ENCODE measurements at regions not wholly inside any gene's neighbourhood (a gene's known extent, or its start where the extent isn't known, plus 50 kb on each side); places are given as distances from the start of the nearest gene placed in this dataset.
"Not testable (repeated sequence)": the region's sequence is repeated elsewhere in the genome, so short reads cannot be mapped to it uniquely, and the experiment has no call there.

- no peak for DNase-seq
- in situ Hi-C loops (cut with HindIII; ENCODE audit: low pct_ligation_motif_present, low pct_unique_long_range_greater_than_20kb, low sequenced_read_pairs): no loop called here
Observed at GRCh38 chr5:98218838-98219237, 554.6 kb upstream of the RGMB start.

- no peak for DNase-seq
- in situ Hi-C loops (cut with HindIII; ENCODE audit: low pct_ligation_motif_present, low pct_unique_long_range_greater_than_20kb, low sequenced_read_pairs): no loop called here
Observed at GRCh38 chr5:98227489-98227888, 546.0 kb upstream of the RGMB start.

GRCh38 chr5:98231089-98231488 lies 542.4 kb upstream of the RGMB start:
- in situ Hi-C loops (cut with HindIII; ENCODE audit: low pct_ligation_motif_present, low pct_unique_long_range_greater_than_20kb, low sequenced_read_pairs): no loop called here
- DNase-seq: no peak

GRCh38 chr5:98237794-98238193 lies 535.7 kb upstream of the RGMB start:
- in situ Hi-C loops (cut with HindIII; ENCODE audit: low pct_ligation_motif_present, low pct_unique_long_range_greater_than_20kb, low sequenced_read_pairs): not testable (repeated sequence)

GRCh38 chr5:98243972-98244371 lies 529.5 kb upstream of the RGMB start:
- in situ Hi-C loops (cut with HindIII; ENCODE audit: low pct_ligation_motif_present, low pct_unique_long_range_greater_than_20kb, low sequenced_read_pairs): no loop called here
- DNase-seq: no peak

More at GRCh38 chr5:98237794-98238193, 535.7 kb upstream of the RGMB start:
- not testable (repeated sequence) for DNase-seq

- DNase-seq: no peak
- in situ Hi-C loops (cut with HindIII; ENCODE audit: low pct_ligation_motif_present, low pct_unique_long_range_greater_than_20kb, low sequenced_read_pairs): no loop called here
Observed at GRCh38 chr5:98248949-98249348, 524.5 kb upstream of the RGMB start.

GRCh38 chr5:98258939-98259338 lies 514.5 kb upstream of the RGMB start:
- in situ Hi-C loops (cut with HindIII; ENCODE audit: low pct_ligation_motif_present, low pct_unique_long_range_greater_than_20kb, low sequenced_read_pairs): no loop called here
- no peak for DNase-seq

- no peak for DNase-seq
- in situ Hi-C loops (cut with HindIII; ENCODE audit: low pct_ligation_motif_present, low pct_unique_long_range_greater_than_20kb, low sequenced_read_pairs): no loop called here
Observed at GRCh38 chr5:98259595-98259994, 513.9 kb upstream of the RGMB start.

- DNase-seq: no peak
Observed at GRCh38 chr5:98263084-98263483, 510.4 kb upstream of the RGMB start.

GRCh38 chr5:98268162-98268860 lies 505.2 kb upstream of the RGMB start:
- in situ Hi-C loops (cut with HindIII; ENCODE audit: low pct_ligation_motif_present, low pct_unique_long_range_greater_than_20kb, low sequenced_read_pairs): no loop called here
- no peak for DNase-seq

More at GRCh38 chr5:98263084-98263483, 510.4 kb upstream of the RGMB start:
- in situ Hi-C loops (cut with HindIII; ENCODE audit: low pct_ligation_motif_present, low pct_unique_long_range_greater_than_20kb, low sequenced_read_pairs): no loop called here

GRCh38 chr5:98275980-98276379 lies 497.5 kb upstream of the RGMB start:
- in situ Hi-C loops (cut with HindIII; ENCODE audit: low pct_ligation_motif_present, low pct_unique_long_range_greater_than_20kb, low sequenced_read_pairs): no loop called here
- no peak for DNase-seq

GRCh38 chr5:98282521-98282920 lies 490.9 kb upstream of the RGMB start:
- in situ Hi-C loops (cut with HindIII; ENCODE audit: low pct_ligation_motif_present, low pct_unique_long_range_greater_than_20kb, low sequenced_read_pairs): no loop called here
- no peak for DNase-seq

GRCh38 chr5:98292496-98292895 lies 481.0 kb upstream of the RGMB start:
- in situ Hi-C loops (cut with HindIII; ENCODE audit: low pct_ligation_motif_present, low pct_unique_long_range_greater_than_20kb, low sequenced_read_pairs): no loop called here
- no peak for DNase-seq

GRCh38 chr5:98296426-98296825 lies 477.0 kb upstream of the RGMB start:
- in situ Hi-C loops (cut with HindIII; ENCODE audit: low pct_ligation_motif_present, low pct_unique_long_range_greater_than_20kb, low sequenced_read_pairs): no loop called here
- no peak for DNase-seq

- no peak for DNase-seq
- in situ Hi-C loops (cut with HindIII; ENCODE audit: low pct_ligation_motif_present, low pct_unique_long_range_greater_than_20kb, low sequenced_read_pairs): no loop called here
Observed at GRCh38 chr5:98299435-98299834, 474.0 kb upstream of the RGMB start.

GRCh38 chr5:98301547-98301946 lies 471.9 kb upstream of the RGMB start:
- in situ Hi-C loops (cut with HindIII; ENCODE audit: low pct_ligation_motif_present, low pct_unique_long_range_greater_than_20kb, low sequenced_read_pairs): no loop called here
- no peak for DNase-seq

- in situ Hi-C loops (cut with HindIII; ENCODE audit: low pct_ligation_motif_present, low pct_unique_long_range_greater_than_20kb, low sequenced_read_pairs): no loop called here
- DNase-seq: no peak
Observed at GRCh38 chr5:98307811-98308210, 465.7 kb upstream of the RGMB start.

GRCh38 chr5:98308231-98308630 lies 465.2 kb upstream of the RGMB start:
- in situ Hi-C loops (cut with HindIII; ENCODE audit: low pct_ligation_motif_present, low pct_unique_long_range_greater_than_20kb, low sequenced_read_pairs): no loop called here

GRCh38 chr5:98308960-98309359 lies 464.5 kb upstream of the RGMB start:
- in situ Hi-C loops (cut with HindIII; ENCODE audit: low pct_ligation_motif_present, low pct_unique_long_range_greater_than_20kb, low sequenced_read_pairs): no loop called here
- peak; percentile 27 for DNase-seq

More at GRCh38 chr5:98308231-98308630, 465.2 kb upstream of the RGMB start:
- DNase-seq: no peak

GRCh38 chr5:98309785-98310598 lies 463.5 kb upstream of the RGMB start:
- peak; percentile 85 for DNase-seq
- in situ Hi-C loops (cut with HindIII; ENCODE audit: low pct_ligation_motif_present, low pct_unique_long_range_greater_than_20kb, low sequenced_read_pairs): no loop called here
